Ishikawa (cell line): ENCODE measurements at regions not wholly inside any gene's neighbourhood (a gene's known extent, or its start where the extent isn't known, plus 50 kb on each side); places are given as distances from the start of the nearest gene placed in this dataset.

ENCODE experiments used
- CEBPB ChIP-seq: IDR thresholded peaks from 2 replicates; pipeline ENCODE4 v1.6.1; 2012
- CREB1 ChIP-seq: IDR thresholded peaks from 2 replicates; pipeline ENCODE4 v1.6.1; 2012; ENCODE audit warnings: low read depth
- EGR1 ChIP-seq: IDR thresholded peaks from 2 replicates; pipeline ENCODE4 v1.6.1; 2012
- EP300 ChIP-seq: IDR thresholded peaks from 2 replicates; pipeline ENCODE4 v1.6.1; 2012; ENCODE audit warnings: borderline replicate concordance
- FOXM1 ChIP-seq: IDR thresholded peaks from 2 replicates; pipeline ENCODE4 v1.6.1; 2012; ENCODE audit warnings: low read depth, borderline replicate concordance
- MAX ChIP-seq: IDR thresholded peaks from 2 replicates; pipeline ENCODE4 v1.6.1; 2012
- NFIC ChIP-seq: IDR thresholded peaks from 2 replicates; pipeline ENCODE4 v1.6.1; 2012
- RAD21 ChIP-seq: IDR thresholded peaks from 2 replicates; pipeline ENCODE4 v1.6.1; 2012; ENCODE audit warnings: low read depth
- TAF1 ChIP-seq: IDR thresholded peaks from 2 replicates; pipeline ENCODE4 v1.6.1; 2012; ENCODE audit warnings: low read depth, mild to moderate bottlenecking
- TCF12 ChIP-seq: IDR thresholded peaks from 2 replicates; pipeline ENCODE4 v1.6.1; 2012; ENCODE audit warnings: low read depth
- TEAD4 ChIP-seq: IDR thresholded peaks from 2 replicates; pipeline ENCODE4 v1.6.1; 2012
- USF1 ChIP-seq: IDR thresholded peaks from 2 replicates; pipeline ENCODE4 v1.6.1; 2012
- YY1 ChIP-seq: IDR thresholded peaks from 2 replicates; pipeline ENCODE4 v1.6.1; 2012; ENCODE audit warnings: low read depth
- ZBTB7A ChIP-seq: IDR thresholded peaks from 2 replicates; pipeline ENCODE4 v1.6.1; 2012; ENCODE audit warnings: low read depth
- TF ChIP-seq, protein P1 (sequence below): IDR thresholded peaks from 2 replicates; pipeline ENCODE4 v1.6.1; 2012; ENCODE audit warnings: low read depth, mild to moderate bottlenecking

- TF ChIP-seq NFIC (no peak), EGR1 (no peak), USF1 (no peak), EP300 (no peak), FOXM1 (no peak), TCF12 (no peak), TAF1 (no peak), YY1 (no peak), TEAD4 (no peak), CREB1 (no peak), RAD21 (no peak), MAX (no peak), ZBTB7A (no peak), CEBPB (no peak)
- TF ChIP-seq, protein P1, sequence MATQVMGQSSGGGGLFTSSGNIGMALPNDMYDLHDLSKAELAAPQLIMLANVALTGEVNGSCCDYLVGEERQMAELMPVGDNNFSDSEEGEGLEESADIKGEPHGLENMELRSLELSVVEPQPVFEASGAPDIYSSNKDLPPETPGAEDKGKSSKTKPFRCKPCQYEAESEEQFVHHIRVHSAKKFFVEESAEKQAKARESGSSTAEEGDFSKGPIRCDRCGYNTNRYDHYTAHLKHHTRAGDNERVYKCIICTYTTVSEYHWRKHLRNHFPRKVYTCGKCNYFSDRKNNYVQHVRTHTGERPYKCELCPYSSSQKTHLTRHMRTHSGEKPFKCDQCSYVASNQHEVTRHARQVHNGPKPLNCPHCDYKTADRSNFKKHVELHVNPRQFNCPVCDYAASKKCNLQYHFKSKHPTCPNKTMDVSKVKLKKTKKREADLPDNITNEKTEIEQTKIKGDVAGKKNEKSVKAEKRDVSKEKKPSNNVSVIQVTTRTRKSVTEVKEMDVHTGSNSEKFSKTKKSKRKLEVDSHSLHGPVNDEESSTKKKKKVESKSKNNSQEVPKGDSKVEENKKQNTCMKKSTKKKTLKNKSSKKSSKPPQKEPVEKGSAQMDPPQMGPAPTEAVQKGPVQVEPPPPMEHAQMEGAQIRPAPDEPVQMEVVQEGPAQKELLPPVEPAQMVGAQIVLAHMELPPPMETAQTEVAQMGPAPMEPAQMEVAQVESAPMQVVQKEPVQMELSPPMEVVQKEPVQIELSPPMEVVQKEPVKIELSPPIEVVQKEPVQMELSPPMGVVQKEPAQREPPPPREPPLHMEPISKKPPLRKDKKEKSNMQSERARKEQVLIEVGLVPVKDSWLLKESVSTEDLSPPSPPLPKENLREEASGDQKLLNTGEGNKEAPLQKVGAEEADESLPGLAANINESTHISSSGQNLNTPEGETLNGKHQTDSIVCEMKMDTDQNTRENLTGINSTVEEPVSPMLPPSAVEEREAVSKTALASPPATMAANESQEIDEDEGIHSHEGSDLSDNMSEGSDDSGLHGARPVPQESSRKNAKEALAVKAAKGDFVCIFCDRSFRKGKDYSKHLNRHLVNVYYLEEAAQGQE, result no peak
Observed at GRCh38 chr1:218815076-218815475, 358.6 kb upstream of the LYPLAL1 start.

DNA sequence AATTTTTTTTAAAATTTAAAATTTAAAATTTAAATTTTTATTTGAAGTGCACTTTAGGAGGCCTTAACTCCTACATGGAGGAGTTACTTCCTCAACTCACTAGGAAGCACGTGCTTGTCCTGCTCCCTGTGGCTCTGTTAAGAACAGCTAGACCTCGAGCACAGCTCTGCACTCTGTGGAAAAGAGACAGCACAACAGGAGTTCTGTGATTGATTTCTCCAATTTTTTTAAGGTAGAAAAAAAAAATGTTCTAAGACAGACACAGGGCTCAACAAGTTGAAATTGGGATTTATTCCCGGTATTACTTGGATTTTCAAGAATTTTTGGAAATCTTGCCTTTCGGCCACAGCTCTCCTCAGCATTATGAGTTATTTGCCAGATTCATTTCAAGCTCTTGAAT lies 356.6 kb upstream of the LYPLAL1 start:
- TF ChIP-seq USF1, result no peak
- no peak for TF ChIP-seq CEBPB
- TF ChIP-seq NFIC, result no peak
- TF ChIP-seq EGR1, result no peak
- no peak for TF ChIP-seq TCF12
- TF ChIP-seq CREB1, result no peak
- TF ChIP-seq ZBTB7A, result no peak
- no peak for TF ChIP-seq RAD21
- TF ChIP-seq TAF1, result no peak
- TF ChIP-seq MAX, result no peak
- TF ChIP-seq FOXM1, result no peak
- TF ChIP-seq YY1, result no peak
- TF ChIP-seq TEAD4, result no peak
- no peak for TF ChIP-seq EP300
- TF ChIP-seq, protein P1, result no peak

- TF ChIP-seq CREB1 (no peak), FOXM1 (no peak), TCF12 (no peak), TEAD4 (no peak), NFIC (no peak), YY1 (no peak), MAX (no peak), RAD21 (no peak), ZBTB7A (no peak)
Observed at GRCh38 chr1:218817691-218818465, 355.8 kb upstream of the LYPLAL1 start.

GRCh38 chr1:218823291-218823900 lies 350.3 kb upstream of the LYPLAL1 start:
- TF ChIP-seq MAX (no peak), EGR1 (no peak), EP300 (no peak), FOXM1 (no peak), RAD21 (no peak), TEAD4 (no peak), USF1 (no peak), ZBTB7A (no peak), CREB1 (no peak), TCF12 (no peak), TAF1 (no peak), CEBPB (no peak), YY1 (no peak), NFIC (no peak)
- TF ChIP-seq, protein P1, result no peak
